ENCODE measurements at regions not wholly inside any gene's neighbourhood (a gene's known extent, or its start where the extent isn't known, plus 50 kb on each side); places are given as distances from the start of the nearest gene placed in this dataset.

- POLR2A ChIA-PET, result no interaction called here
- Histone ChIP-seq H3K4me2 (ENCODE audit: low read length) (no peak overlapping the region), H2AFZ (ENCODE audit: low read depth, low read length, poor library complexity, severe bottlenecking) (no peak overlapping the region), H3K27ac (ENCODE audit: low read depth, low read length) (no peak overlapping the region), H3K9me2 (ENCODE audit: insufficient read depth) (no peaks in the 10 kb centered on the region), H3K79me2 (ENCODE audit: insufficient read depth, low read length) (no peaks in the 10 kb centered on the region), H3K27me3 (ENCODE audit: insufficient read depth, low read length) (no peaks in the 10 kb centered on the region), H3K36me3 (ENCODE audit: control insufficient read depth in 1 of 2, insufficient read depth in 2 of 2, low read length in 2 of 2) (no peaks in the 10 kb centered on the region), H4K20me1 (ENCODE audit: insufficient read depth) (no peaks in the 10 kb centered on the region), H3K4me3 (replicated peaks in 1 of 2; ENCODE audit: low read depth in 1 of 2, low read length in 2 of 2) (no peak overlapping the region), H3K9ac (ENCODE audit: low read length) (no peak overlapping the region), H3K4me1 (ENCODE audit: control insufficient read depth in 1 of 2, insufficient read depth in 2 of 2, low read length in 2 of 2) (peaks cover 0 to 7% of the 10 kb centered on the region in 2 experiments; a peak in 1 of 4 replicates), H3K9me3 (ENCODE audit: control insufficient read depth in 1 of 2, insufficient read depth in 1 of 2, low read depth in 1 of 2, low read length in 2 of 2) (no peaks in the 10 kb centered on the region)
- no peak for TF ChIP-seq EZH2phosphoT487 (IDR thresholded peaks at IDR 0.05; ENCODE audit: borderline replicate concordance)
- TF ChIP-seq RAD21 (IDR thresholded peaks at IDR 0.05; ENCODE audit: low read depth), result no peak
- no peak for TF ChIP-seq ELF1 (IDR thresholded peaks at IDR 0.05; ENCODE audit: borderline replicate concordance, low read depth)
- no peak for TF ChIP-seq POLR2AphosphoS5 (IDR thresholded peaks at IDR 0.05; ENCODE audit: low read depth, low read length)
- TF ChIP-seq EZH2 (IDR thresholded peaks at IDR 0.05), result no peak
- no peak for TF ChIP-seq REST (IDR thresholded peaks at IDR 0.05; ENCODE audit: low read depth)
- DNase-seq (ENCODE audit: low read depth, low spot score), result no peak
- BruUV-seq (replicated peaks), result no TSS peak
- ATAC-seq, result no peak
- RAD21 ChIA-PET (ENCODE audit: low non-redundant PET in 1 of 2, low total read pairs in 2 of 2, uncharacterized antibody in 2 of 2, unreplicated experiment in 2 of 2), result no interaction called here
- intact Hi-C loops (cut with micrococcal nuclease), result no loop called here
- CTCF ChIA-PET, result no interaction called here
Observed at GRCh38 chr6:14987490-14987889, 258.4 kb upstream of the JARID2 start.

GRCh38 chr6:14992382-14992781, 253.5 kb upstream of the JARID2 start:
- Histone ChIP-seq H3K4me1 (ENCODE audit: control insufficient read depth in 1 of 2, insufficient read depth in 2 of 2, low read length in 2 of 2) (peaks cover 0 to 5% of the 10 kb centered on the region in 2 experiments; a peak in 1 of 4 replicates), H3K9me3 (ENCODE audit: control insufficient read depth in 1 of 2, insufficient read depth in 1 of 2, low read depth in 1 of 2, low read length in 2 of 2) (no peaks in the 10 kb centered on the region), H3K4me3 (replicated peaks in 1 of 2; ENCODE audit: low read depth in 1 of 2, low read length in 2 of 2) (no peak overlapping the region), H3K9ac (ENCODE audit: low read length) (no peak overlapping the region), H3K27me3 (ENCODE audit: insufficient read depth, low read length) (no peaks in the 10 kb centered on the region), H4K20me1 (ENCODE audit: insufficient read depth) (no peaks in the 10 kb centered on the region), H3K36me3 (ENCODE audit: control insufficient read depth in 1 of 2, insufficient read depth in 2 of 2, low read length in 2 of 2) (no peaks in the 10 kb centered on the region), H2AFZ (ENCODE audit: low read depth, low read length, poor library complexity, severe bottlenecking) (no peak overlapping the region), H3K9me2 (ENCODE audit: insufficient read depth) (no peaks in the 10 kb centered on the region), H3K27ac (ENCODE audit: low read depth, low read length) (no peak overlapping the region), H3K4me2 (ENCODE audit: low read length) (no peak overlapping the region), H3K79me2 (ENCODE audit: insufficient read depth, low read length) (no peaks in the 10 kb centered on the region)
- BruUV-seq (replicated peaks), result no TSS peak
- intact Hi-C loops (cut with micrococcal nuclease), result no loop called here
- ChIA-PET RAD21 (ENCODE audit: low non-redundant PET in 1 of 2, low total read pairs in 2 of 2, uncharacterized antibody in 2 of 2, unreplicated experiment in 2 of 2) (no interaction called here), POLR2A (no interaction called here), CTCF (no interaction called here)
- no peak for DNase-seq (ENCODE audit: low read depth, low spot score)
- TF ChIP-seq TCF7L2 (IDR thresholded peaks at IDR 0.05; ENCODE audit: borderline replicate concordance, extremely low read depth, insufficient read depth, insufficient read length) (no peak), SRF (IDR thresholded peaks at IDR 0.05; ENCODE audit: low read depth) (no peak), SIN3A (IDR thresholded peaks at IDR 0.05; ENCODE audit: low read depth) (no peak), EGR1 (IDR thresholded peaks at IDR 0.05; ENCODE audit: low read depth) (no peak), EZH2phosphoT487 (IDR thresholded peaks at IDR 0.05; ENCODE audit: borderline replicate concordance) (no peak), SP1 (IDR thresholded peaks at IDR 0.05; ENCODE audit: low read depth) (no peak), CBX3 (IDR thresholded peaks at IDR 0.05; ENCODE audit: low read depth) (no peak), YY1 (IDR thresholded peaks at IDR 0.05; ENCODE audit: extremely low read depth, insufficient replicate concordance, low read depth, low read length) (no peak), FOSL1 (IDR thresholded peaks at IDR 0.05; ENCODE audit: low read depth) (no peak), JUND (IDR thresholded peaks at IDR 0.05) (no peak), POLR2AphosphoS5 (IDR thresholded peaks at IDR 0.05; ENCODE audit: low read depth, low read length) (no peak), EZH2 (IDR thresholded peaks at IDR 0.05) (no peak), CTCF (IDR thresholded peaks at IDR 0.05 in 2 of 3, conservative IDR thresholded peaks at IDR 0.05 in 1 of 3; ENCODE audit: borderline replicate concordance in 1 of 3, insufficient read depth in 1 of 3, low read depth in 2 of 3, low read length in 2 of 3) (no peak), ZNF274 (IDR thresholded peaks at IDR 0.05; ENCODE audit: low read depth, low read length) (no peak), CEBPB (IDR thresholded peaks at IDR 0.05; ENCODE audit: low read depth) (no peak)
- no peak for ATAC-seq

Data from HCT116 (cell line).